ENCODE measurements at regions not wholly inside any gene's neighbourhood (a gene's known extent, or its start where the extent isn't known, plus 50 kb on each side); places are given as distances from the start of the nearest gene placed in this dataset.

- H3K27me3 ChIP-seq (ENCODE audit: low read depth, low read length): no peaks in the 10 kb centered on the region
- no peak overlapping the region for H3K27ac ChIP-seq (ENCODE audit: low read length)
- H3K36me3 ChIP-seq (ENCODE audit: control insufficient read depth in 1 of 2, insufficient read depth in 2 of 2, low read length in 2 of 2): no peaks in the 10 kb centered on the region
Observed at GRCh38 chr15:49751191-49751590, 130.3 kb downstream of the DTWD1 start.

GRCh38 chr15:49751751-49752150 is 130.9 kb downstream of the DTWD1 start:
- Histone ChIP-seq H3K27me3 (ENCODE audit: low read depth, low read length) (no peaks in the 10 kb centered on the region), H3K4me1 (ENCODE audit: control insufficient read depth in 1 of 2, insufficient read depth in 2 of 2, low read length in 2 of 2) (no peaks in the 10 kb centered on the region), H3K27ac (ENCODE audit: low read length) (no peak overlapping the region), H3K36me3 (ENCODE audit: control insufficient read depth in 1 of 2, insufficient read depth in 2 of 2, low read length in 2 of 2) (no peaks in the 10 kb centered on the region), H3K4me3 (ENCODE audit: low read depth in 1 of 2, low read length in 2 of 2) (no peak overlapping the region), H3K9me3 (ENCODE audit: control insufficient read depth in 1 of 2, low read length in 2 of 2) (no peaks in the 10 kb centered on the region)

More at GRCh38 chr15:49751191-49751590, 130.3 kb downstream of the DTWD1 start:
- Histone ChIP-seq H3K4me3 (ENCODE audit: low read depth in 1 of 2, low read length in 2 of 2) (no peak overlapping the region), H3K4me1 (ENCODE audit: control insufficient read depth in 1 of 2, insufficient read depth in 2 of 2, low read length in 2 of 2) (no peaks in the 10 kb centered on the region), H3K9me3 (ENCODE audit: control insufficient read depth in 1 of 2, low read length in 2 of 2) (no peaks in the 10 kb centered on the region)

DNA sequence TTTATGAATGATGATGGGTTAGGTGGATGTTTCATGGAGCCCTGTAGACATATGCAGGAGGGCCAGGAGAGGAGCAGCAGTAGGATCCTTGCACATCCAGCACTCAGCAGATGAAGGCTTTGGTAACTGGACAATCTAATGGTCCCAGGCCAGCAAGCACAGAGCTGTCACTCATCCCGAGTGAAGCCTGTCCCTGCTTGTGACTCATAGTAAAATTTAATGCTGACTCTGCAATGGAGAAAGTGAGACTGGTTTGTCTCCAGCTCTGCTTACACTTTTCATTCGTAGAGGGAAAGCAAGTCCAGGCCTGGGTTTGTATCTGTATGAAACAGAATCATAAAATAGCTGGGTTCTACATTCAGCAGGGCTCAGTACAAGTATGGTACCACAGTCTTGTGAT is 131.7 kb downstream of the DTWD1 start:
- H3K4me1 ChIP-seq (ENCODE audit: control insufficient read depth in 1 of 2, insufficient read depth in 2 of 2, low read length in 2 of 2): no peaks in the 10 kb centered on the region
- H3K27me3 ChIP-seq (ENCODE audit: low read depth, low read length): no peaks in the 10 kb centered on the region
- H3K36me3 ChIP-seq (ENCODE audit: control insufficient read depth in 1 of 2, insufficient read depth in 2 of 2, low read length in 2 of 2): no peaks in the 10 kb centered on the region
- H3K9me3 ChIP-seq (ENCODE audit: control insufficient read depth in 1 of 2, low read length in 2 of 2): no peaks in the 10 kb centered on the region
- H3K4me3 ChIP-seq (ENCODE audit: low read depth in 1 of 2, low read length in 2 of 2): no peak overlapping the region
- H3K27ac ChIP-seq (ENCODE audit: low read length): no peak overlapping the region

DNA sequence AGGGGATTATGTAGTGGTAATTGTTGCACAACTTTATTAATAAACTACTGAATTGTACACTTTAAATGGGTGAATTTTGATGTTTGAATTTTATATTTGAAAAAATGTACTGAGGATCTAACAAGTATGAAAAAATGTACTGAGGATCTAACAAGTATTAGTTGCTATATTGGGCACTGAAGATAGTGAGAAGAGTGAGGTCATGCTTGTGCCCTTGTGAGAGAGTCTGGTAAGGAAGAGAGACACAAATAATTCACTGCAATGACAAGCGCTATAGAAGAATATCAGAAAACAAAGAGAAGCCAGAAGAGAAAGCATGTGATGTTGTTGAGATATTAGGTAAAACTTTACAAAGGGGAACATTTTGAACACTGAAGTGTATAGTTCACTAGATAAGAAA is 137.6 kb downstream of the DTWD1 start:
- Histone ChIP-seq H3K27ac (ENCODE audit: low read length) (no peak overlapping the region), H3K27me3 (ENCODE audit: low read depth, low read length) (no peaks in the 10 kb centered on the region), H3K4me1 (ENCODE audit: control insufficient read depth in 1 of 2, insufficient read depth in 2 of 2, low read length in 2 of 2) (no peaks in the 10 kb centered on the region), H3K4me3 (ENCODE audit: low read depth in 1 of 2, low read length in 2 of 2) (no peak overlapping the region), H3K9me3 (ENCODE audit: control insufficient read depth in 1 of 2, low read length in 2 of 2) (peaks cover 13 to 18% of the 10 kb centered on the region in 2 donors), H3K36me3 (ENCODE audit: control insufficient read depth in 1 of 2, insufficient read depth in 2 of 2, low read length in 2 of 2) (no peaks in the 10 kb centered on the region)

- H3K27ac ChIP-seq (ENCODE audit: low read length): no peak overlapping the region
- H3K27me3 ChIP-seq (ENCODE audit: low read depth, low read length): no peaks in the 10 kb centered on the region
- H3K4me3 ChIP-seq (ENCODE audit: low read depth in 1 of 2, low read length in 2 of 2): no peak overlapping the region
- H3K9me3 ChIP-seq (ENCODE audit: control insufficient read depth in 1 of 2, low read length in 2 of 2): peaks cover 13 to 20% of the 10 kb centered on the region in 2 donors
- no peaks in the 10 kb centered on the region for H3K4me1 ChIP-seq (ENCODE audit: control insufficient read depth in 1 of 2, insufficient read depth in 2 of 2, low read length in 2 of 2)
- no peaks in the 10 kb centered on the region for H3K36me3 ChIP-seq (ENCODE audit: control insufficient read depth in 1 of 2, insufficient read depth in 2 of 2, low read length in 2 of 2)
Observed at GRCh38 chr15:49758856-49759255, 138.0 kb downstream of the DTWD1 start.

DNA sequence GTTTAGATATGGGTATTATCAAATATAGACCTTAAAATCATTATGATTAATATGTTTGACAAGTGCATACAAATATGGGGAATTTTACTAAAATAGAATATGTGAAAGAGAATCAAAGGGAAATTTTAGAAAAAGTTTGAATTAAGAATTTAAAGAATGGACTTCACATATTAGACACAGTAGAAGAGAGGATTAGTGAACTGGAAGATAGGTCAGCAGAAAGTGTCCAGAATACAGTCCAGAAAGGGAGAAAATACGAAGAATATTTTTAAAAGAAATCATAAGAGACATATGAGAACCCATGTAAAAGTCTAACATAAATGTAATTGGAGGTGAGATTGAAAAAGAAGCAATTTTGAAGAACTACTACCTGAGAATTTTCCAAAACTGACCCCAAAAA is 139.9 kb downstream of the DTWD1 start:
- Histone ChIP-seq H3K27me3 (ENCODE audit: low read depth, low read length) (no peaks in the 10 kb centered on the region), H3K9me3 (ENCODE audit: control insufficient read depth in 1 of 2, low read length in 2 of 2) (peaks cover 13 to 34% of the 10 kb centered on the region in 2 donors), H3K36me3 (ENCODE audit: control insufficient read depth in 1 of 2, insufficient read depth in 2 of 2, low read length in 2 of 2) (no peaks in the 10 kb centered on the region), H3K4me3 (ENCODE audit: low read depth in 1 of 2, low read length in 2 of 2) (peak overlapping the region in 1 of 2 donors; percentile 28), H3K27ac (ENCODE audit: low read length) (no peak overlapping the region), H3K4me1 (ENCODE audit: control insufficient read depth in 1 of 2, insufficient read depth in 2 of 2, low read length in 2 of 2) (no peaks in the 10 kb centered on the region)

GRCh38 chr15:49769225-49769624 is 148.4 kb downstream of the DTWD1 start:
- Histone ChIP-seq H3K36me3 (ENCODE audit: control insufficient read depth in 1 of 2, insufficient read depth in 2 of 2, low read length in 2 of 2) (no peaks in the 10 kb centered on the region), H3K9me3 (ENCODE audit: control insufficient read depth in 1 of 2, low read length in 2 of 2) (peaks cover 0 to 19% of the 10 kb centered on the region in 2 donors), H3K27me3 (ENCODE audit: low read depth, low read length) (no peaks in the 10 kb centered on the region), H3K4me3 (ENCODE audit: low read depth in 1 of 2, low read length in 2 of 2) (no peak overlapping the region), H3K27ac (ENCODE audit: low read length) (no peak overlapping the region), H3K4me1 (ENCODE audit: control insufficient read depth in 1 of 2, insufficient read depth in 2 of 2, low read length in 2 of 2) (no peaks in the 10 kb centered on the region)

DNA sequence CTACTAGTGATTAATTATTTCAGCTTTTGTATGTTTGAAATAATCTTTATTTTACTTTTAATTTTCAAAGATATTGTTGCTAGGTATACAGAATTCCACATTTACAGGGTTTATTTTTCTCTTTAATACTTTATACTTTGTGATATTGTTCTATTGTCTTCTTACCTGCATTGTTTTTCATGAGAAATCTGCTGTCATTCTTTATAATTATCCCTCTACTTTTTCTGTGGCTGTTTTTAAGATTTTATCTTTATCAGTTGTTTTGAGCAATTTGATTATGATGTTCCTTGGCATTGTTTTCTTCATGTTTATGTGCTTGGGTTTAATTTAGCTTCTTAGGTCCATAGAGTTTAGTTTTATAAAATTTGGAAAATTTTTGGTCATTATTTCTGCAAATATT is 168.6 kb downstream of the DTWD1 start:
- Histone ChIP-seq H3K27me3 (ENCODE audit: low read depth, low read length) (no peaks in the 10 kb centered on the region), H3K4me1 (ENCODE audit: control insufficient read depth in 1 of 2, insufficient read depth in 2 of 2, low read length in 2 of 2) (no peaks in the 10 kb centered on the region), H3K9me3 (ENCODE audit: control insufficient read depth in 1 of 2, low read length in 2 of 2) (no peaks in the 10 kb centered on the region), H3K4me3 (ENCODE audit: low read depth in 1 of 2, low read length in 2 of 2) (no peak overlapping the region), H3K27ac (ENCODE audit: low read length) (no peak overlapping the region), H3K36me3 (ENCODE audit: control insufficient read depth in 1 of 2, insufficient read depth in 2 of 2, low read length in 2 of 2) (no peaks in the 10 kb centered on the region)

GRCh38 chr15:49793943-49794342 is 173.1 kb downstream of the DTWD1 start:
- Histone ChIP-seq H3K27ac (ENCODE audit: low read length) (no peak overlapping the region), H3K27me3 (ENCODE audit: low read depth, low read length) (no peaks in the 10 kb centered on the region), H3K9me3 (ENCODE audit: control insufficient read depth in 1 of 2, low read length in 2 of 2) (no peaks in the 10 kb centered on the region), H3K36me3 (ENCODE audit: control insufficient read depth in 1 of 2, insufficient read depth in 2 of 2, low read length in 2 of 2) (no peaks in the 10 kb centered on the region), H3K4me3 (ENCODE audit: low read depth in 1 of 2, low read length in 2 of 2) (no peak overlapping the region), H3K4me1 (ENCODE audit: control insufficient read depth in 1 of 2, insufficient read depth in 2 of 2, low read length in 2 of 2) (no peaks in the 10 kb centered on the region)

- Histone ChIP-seq H3K27me3 (ENCODE audit: low read depth, low read length) (no peaks in the 10 kb centered on the region), H3K9me3 (ENCODE audit: control insufficient read depth in 1 of 2, low read length in 2 of 2) (no peaks in the 10 kb centered on the region), H3K36me3 (ENCODE audit: control insufficient read depth in 1 of 2, insufficient read depth in 2 of 2, low read length in 2 of 2) (no peaks in the 10 kb centered on the region), H3K4me1 (ENCODE audit: control insufficient read depth in 1 of 2, insufficient read depth in 2 of 2, low read length in 2 of 2) (no peaks in the 10 kb centered on the region), H3K27ac (ENCODE audit: low read length) (no peak overlapping the region), H3K4me3 (ENCODE audit: low read depth in 1 of 2, low read length in 2 of 2) (no peak overlapping the region)
Observed at GRCh38 chr15:49801796-49802195, 180.9 kb downstream of the DTWD1 start.

All from muscle layer of duodenum (tissue), 2 donors.